ENCODE measurements at regions not wholly inside any gene's neighbourhood (a gene's known extent, or its start where the extent isn't known, plus 50 kb on each side); places are given as distances from the start of the nearest gene placed in this dataset.
"Not testable (repeated sequence)": the region's sequence is repeated elsewhere in the genome, so short reads cannot be mapped to it uniquely, and the experiment has no call there.

DNA sequence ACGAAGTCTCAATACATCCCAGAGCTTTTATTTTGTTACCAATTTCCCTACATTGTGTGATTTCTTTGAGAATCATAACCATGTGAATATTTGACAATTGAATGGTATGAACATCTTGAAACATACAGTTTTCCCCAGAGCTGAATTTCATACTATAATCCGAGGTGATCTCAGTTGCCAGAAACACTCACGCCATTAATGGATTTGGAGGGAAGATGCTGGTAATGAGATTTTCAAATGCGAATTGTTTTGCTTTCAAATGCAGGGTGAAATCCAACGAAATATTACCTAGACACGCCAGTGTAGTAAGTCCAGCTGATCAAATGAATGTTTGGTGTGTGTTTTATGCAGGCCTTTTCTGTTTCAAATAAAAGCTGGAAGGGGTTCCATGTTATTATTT, 277.8 kb upstream of the CDH5 start:
- TF ChIP-seq, protein P1, sequence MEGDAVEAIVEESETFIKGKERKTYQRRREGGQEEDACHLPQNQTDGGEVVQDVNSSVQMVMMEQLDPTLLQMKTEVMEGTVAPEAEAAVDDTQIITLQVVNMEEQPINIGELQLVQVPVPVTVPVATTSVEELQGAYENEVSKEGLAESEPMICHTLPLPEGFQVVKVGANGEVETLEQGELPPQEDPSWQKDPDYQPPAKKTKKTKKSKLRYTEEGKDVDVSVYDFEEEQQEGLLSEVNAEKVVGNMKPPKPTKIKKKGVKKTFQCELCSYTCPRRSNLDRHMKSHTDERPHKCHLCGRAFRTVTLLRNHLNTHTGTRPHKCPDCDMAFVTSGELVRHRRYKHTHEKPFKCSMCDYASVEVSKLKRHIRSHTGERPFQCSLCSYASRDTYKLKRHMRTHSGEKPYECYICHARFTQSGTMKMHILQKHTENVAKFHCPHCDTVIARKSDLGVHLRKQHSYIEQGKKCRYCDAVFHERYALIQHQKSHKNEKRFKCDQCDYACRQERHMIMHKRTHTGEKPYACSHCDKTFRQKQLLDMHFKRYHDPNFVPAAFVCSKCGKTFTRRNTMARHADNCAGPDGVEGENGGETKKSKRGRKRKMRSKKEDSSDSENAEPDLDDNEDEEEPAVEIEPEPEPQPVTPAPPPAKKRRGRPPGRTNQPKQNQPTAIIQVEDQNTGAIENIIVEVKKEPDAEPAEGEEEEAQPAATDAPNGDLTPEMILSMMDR (IDR thresholded peaks at IDR 0.05; ENCODE audit: control insufficient read depth, insufficient read depth, low read depth, low read length, missing control alignments): no peak
- DNase-seq (ENCODE audit: low read depth): no peak

DNA sequence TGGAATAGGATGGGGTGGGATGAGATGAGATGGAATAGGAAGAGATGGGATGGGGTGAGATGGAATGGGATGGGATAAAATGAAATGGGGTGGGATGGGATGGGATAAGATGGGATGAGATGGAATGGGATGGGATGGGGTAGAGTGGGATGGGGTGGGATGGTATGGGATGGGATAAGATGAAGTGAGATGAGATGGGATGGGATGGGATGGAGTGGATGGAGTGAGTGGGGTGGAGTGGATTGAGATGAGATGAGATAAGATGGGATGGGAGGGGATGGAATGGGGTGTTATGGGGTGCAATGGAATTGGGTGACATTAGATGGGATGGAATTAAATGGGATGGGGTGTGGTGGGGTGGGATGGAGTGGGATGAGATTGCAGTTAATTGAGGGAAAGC, 279.2 kb upstream of the CDH5 start:
- no peak overlapping the region for H3K4me3 ChIP-seq (ENCODE audit: control insufficient read depth, low read depth, low read length)
- TF ChIP-seq, protein P1 (IDR thresholded peaks at IDR 0.05; ENCODE audit: control insufficient read depth, insufficient read depth, low read depth, low read length, missing control alignments): no peak
- DNase-seq (ENCODE audit: low read depth): no peak

More for the DNA sequence above, 277.8 kb upstream of the CDH5 start:
- no peak overlapping the region for H3K4me3 ChIP-seq (ENCODE audit: control insufficient read depth, low read depth, low read length)

DNA sequence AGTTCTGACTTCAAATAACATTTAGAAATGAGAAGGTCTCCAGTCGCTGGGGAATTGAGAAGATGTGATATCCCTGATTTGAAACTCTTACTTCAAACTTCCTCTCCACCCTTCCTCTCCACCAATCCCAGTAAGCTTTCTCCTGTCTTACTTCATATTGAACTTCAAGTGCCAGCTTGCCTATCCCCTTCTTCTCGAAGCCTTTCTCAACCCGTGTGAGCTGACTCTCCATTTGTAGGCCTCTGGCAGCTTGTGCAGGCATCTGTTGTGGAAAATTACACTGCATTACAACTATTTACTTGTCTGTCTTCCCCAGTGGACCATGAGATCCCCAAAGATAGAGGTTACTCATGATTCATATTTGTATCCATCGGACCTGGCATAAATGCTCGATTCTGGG, 280.8 kb upstream of the CDH5 start:
- TF ChIP-seq, protein P1 (IDR thresholded peaks at IDR 0.05; ENCODE audit: control insufficient read depth, insufficient read depth, low read depth, low read length, missing control alignments): no peak
- DNase-seq (ENCODE audit: low read depth): no peak
- no peak overlapping the region for H3K4me3 ChIP-seq (ENCODE audit: control insufficient read depth, low read depth, low read length)

DNA sequence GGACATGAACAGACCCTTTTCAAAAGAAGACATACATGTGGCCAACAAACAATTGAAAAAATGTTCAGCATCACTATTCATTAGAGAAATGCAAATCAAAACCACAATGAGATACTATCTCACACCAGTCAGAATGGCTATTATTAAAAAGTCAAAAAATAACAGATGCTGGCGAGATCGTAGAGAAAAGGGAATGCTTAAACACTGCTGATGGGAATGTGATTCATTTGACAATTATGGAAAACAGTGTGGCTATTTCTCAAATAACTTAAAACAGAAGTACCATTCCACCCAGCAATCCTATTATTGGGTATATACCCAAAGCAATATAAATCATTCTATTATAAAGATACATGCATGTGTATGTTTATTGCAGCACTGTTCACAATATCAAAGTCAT, 281.8 kb upstream of the CDH5 start:
- H3K4me3 ChIP-seq (ENCODE audit: control insufficient read depth, low read depth, low read length); DNase-seq (ENCODE audit: low read depth): not testable (repeated sequence)

DNA sequence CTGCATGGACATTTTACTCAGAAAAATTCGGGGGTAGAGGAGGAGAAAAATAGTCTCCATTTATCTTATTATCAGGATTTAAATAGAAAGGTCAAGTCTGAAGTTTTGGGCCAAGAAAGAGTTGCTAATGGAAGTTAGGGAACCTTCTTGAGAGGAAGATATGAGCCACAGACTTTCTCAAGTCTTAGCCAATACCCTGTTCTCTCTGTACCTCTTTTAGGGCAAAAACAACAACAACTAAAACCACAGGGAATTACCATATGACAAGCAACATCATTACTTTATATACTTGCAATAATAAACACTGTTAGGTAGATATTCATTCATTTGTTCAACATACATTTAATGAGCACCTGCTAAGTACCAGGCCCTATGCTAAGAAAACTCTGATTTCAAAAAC, 282.2 kb upstream of the CDH5 start:
- H3K4me3 ChIP-seq (ENCODE audit: control insufficient read depth, low read depth, low read length): no peak overlapping the region
- TF ChIP-seq, protein P1 (IDR thresholded peaks at IDR 0.05; ENCODE audit: control insufficient read depth, insufficient read depth, low read depth, low read length, missing control alignments): no peak
- no peak for DNase-seq (ENCODE audit: low read depth)

DNA sequence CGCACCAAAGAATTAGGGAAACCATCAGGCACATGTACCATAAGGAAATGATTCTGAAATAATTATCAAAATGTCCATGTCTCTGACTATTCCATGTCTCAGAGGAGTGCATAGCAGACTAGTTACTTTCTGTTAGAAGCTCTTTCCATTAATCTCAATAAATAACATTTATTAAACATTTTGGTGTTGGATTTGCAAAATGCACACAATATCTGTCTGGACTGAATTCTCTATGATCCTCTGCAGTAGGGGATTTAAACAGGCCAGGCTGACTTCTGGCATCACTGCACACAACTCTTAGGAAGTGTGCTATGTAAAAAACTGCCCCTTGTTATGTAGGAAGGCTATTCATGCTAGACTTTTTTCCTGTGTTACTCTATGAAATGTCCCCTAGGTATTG, 283.3 kb upstream of the CDH5 start:
- H3K4me3 ChIP-seq (ENCODE audit: control insufficient read depth, low read depth, low read length): no peak overlapping the region
- DNase-seq (ENCODE audit: low read depth): no peak
- TF ChIP-seq, protein P1 (IDR thresholded peaks at IDR 0.05; ENCODE audit: control insufficient read depth, insufficient read depth, low read depth, low read length, missing control alignments): no peak

DNA sequence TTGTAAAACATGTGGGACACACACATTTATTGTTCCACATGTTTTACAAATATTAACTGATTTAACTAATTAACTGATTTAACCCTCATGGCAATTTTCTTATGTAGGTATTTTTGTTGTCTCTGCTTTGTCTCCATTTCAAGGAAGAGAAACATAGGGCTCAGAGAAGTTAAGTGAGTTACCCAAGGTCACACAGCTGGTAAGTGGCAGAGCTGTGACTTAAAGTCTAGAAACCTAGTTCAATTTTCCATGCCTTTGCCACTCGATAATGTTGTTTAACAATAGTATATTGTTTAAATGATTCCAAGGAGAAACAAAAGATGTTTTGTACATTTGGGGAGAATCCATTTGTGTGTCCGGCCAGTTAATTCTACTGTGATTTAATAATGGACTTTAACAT, 284.1 kb upstream of the CDH5 start:
- H3K4me3 ChIP-seq (ENCODE audit: control insufficient read depth, low read depth, low read length): no peak overlapping the region
- no peak for DNase-seq (ENCODE audit: low read depth)

More for the DNA sequence above, 284.1 kb upstream of the CDH5 start:
- TF ChIP-seq, protein P1 (IDR thresholded peaks at IDR 0.05; ENCODE audit: control insufficient read depth, insufficient read depth, low read depth, low read length, missing control alignments): no peak

Measured in AG09309 (cell line).